Brain microvascular endothelial cell (primary cell): ENCODE measurements at regions not wholly inside any gene's neighbourhood (a gene's known extent, or its start where the extent isn't known, plus 50 kb on each side); places are given as distances from the start of the nearest gene placed in this dataset.

Source experiments
- DNase-seq: peaks from one replicate; pipeline ENCODE4 v3.0.0-alpha.2; 2020
- H3K27ac ChIP-seq: fragments of 250-450 bp; sonication (Bioruptor Pico); 2 replicates; pipeline ENCODE4 v1.5.1; 2020; ENCODE audit warnings: mild to moderate bottlenecking, moderate library complexity
- H3K27me3 ChIP-seq: fragments of 250-450 bp; sonication (Bioruptor Pico); replicated peaks from 2 replicates; pipeline ENCODE4 v1.5.1; 2020; ENCODE audit warnings: mild to moderate bottlenecking
- H3K36me3 ChIP-seq: fragments of 250-450 bp; sonication (Bioruptor Pico); replicated peaks from 2 replicates; pipeline ENCODE4 v1.5.1; 2020; ENCODE audit warnings: mild to moderate bottlenecking
- H3K4me3 ChIP-seq: 2 replicates; pipeline ENCODE4 v1.5.1; 2011; ENCODE audit warnings: low read depth, mild to moderate bottlenecking, control low read depth, low read length, moderate library complexity
- CTCF ChIP-seq: IDR thresholded peaks from 2 replicates; pipeline ENCODE4 v1.5.1; 2011; ENCODE audit warnings: low read depth, mild to moderate bottlenecking, moderate library complexity, low read length, control low read depth, inconsistent platforms; ENCODE audit errors: missing control alignments
- in situ Hi-C: cut with HindIII; loops from 2 replicates; pipeline ENCODE4 v1.10.0; 2017; ENCODE audit warnings: low sequenced_read_pairs, low pct_ligation_motif_present

- Histone ChIP-seq H3K27ac (peak overlapping the region; percentile 74), H3K36me3 (no peaks in the 10 kb centered on the region), H3K4me3 (peak overlapping the region; percentile 52), H3K27me3 (no peaks in the 10 kb centered on the region)
- DNase-seq: peak; percentile 74
- TF ChIP-seq CTCF: no peak
- in situ Hi-C loops: no loop called here
Measured at GRCh38 chr2:206212673-206213513, 53.2 kb downstream of the EEF1B2 start.

DNA sequence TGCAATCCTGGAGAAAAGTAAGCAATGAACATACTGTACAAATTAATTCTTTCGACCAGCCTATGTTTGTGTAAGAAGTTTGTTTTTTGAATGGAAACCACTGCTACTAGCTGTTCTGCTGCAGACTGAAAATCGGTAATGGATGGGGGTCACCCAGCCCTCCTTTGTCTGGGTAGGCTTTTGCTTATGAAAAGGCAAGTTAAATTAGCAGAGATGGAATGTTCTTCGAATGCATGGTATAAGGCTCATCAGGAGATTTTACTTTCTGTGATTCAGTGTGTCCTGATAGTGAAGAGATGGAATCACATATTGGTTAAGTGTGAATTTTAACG, 53.8 kb downstream of the EEF1B2 start:
- Histone ChIP-seq H3K27me3 (no peaks in the 10 kb centered on the region), H3K36me3 (no peaks in the 10 kb centered on the region), H3K4me3 (peak overlapping the region; percentile 52), H3K27ac (no peak overlapping the region)
- DNase-seq: no peak
- TF ChIP-seq CTCF: no peak
- in situ Hi-C loops: no loop called here

- no peak for DNase-seq
- in situ Hi-C loops: no loop called here
- TF ChIP-seq CTCF: no peak
- Histone ChIP-seq H3K27me3 (no peaks in the 10 kb centered on the region), H3K4me3 (no peak overlapping the region), H3K27ac (no peak overlapping the region), H3K36me3 (no peaks in the 10 kb centered on the region)
Measured at GRCh38 chr2:206217166-206217565, 57.3 kb upstream of the ZDBF2 start.

GRCh38 chr2:206217743-206218142, 56.7 kb upstream of the ZDBF2 start:
- H3K4me3 ChIP-seq: no peak overlapping the region
- in situ Hi-C loops: no loop called here
- DNase-seq: no peak

DNA sequence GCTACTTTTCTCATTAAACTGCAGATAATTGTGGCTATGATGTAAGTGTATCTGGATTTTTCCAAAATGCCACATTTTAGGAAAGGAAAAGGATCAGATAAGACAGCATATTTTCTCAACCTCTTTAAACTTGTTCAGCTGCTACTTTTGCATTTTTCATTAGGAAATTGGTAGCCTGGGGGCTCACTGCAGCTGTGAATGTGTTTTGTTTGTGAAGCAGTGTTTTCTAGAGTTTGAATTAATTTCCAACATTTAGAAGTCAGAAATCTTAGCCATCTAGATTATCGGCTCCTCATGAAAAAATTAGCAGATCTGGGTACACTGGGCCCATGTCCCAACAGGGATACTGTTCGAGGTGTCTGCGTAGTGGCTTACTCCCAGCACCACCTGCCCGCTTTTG, 56.3 kb upstream of the ZDBF2 start:
- H3K27me3 ChIP-seq: no peaks in the 10 kb centered on the region
- H3K27ac ChIP-seq: no peak overlapping the region
- H3K36me3 ChIP-seq: no peaks in the 10 kb centered on the region
- in situ Hi-C loops: no loop called here
- no peak for TF ChIP-seq CTCF
- DNase-seq: no peak
- H3K4me3 ChIP-seq: no peak overlapping the region

More at GRCh38 chr2:206217743-206218142, 56.7 kb upstream of the ZDBF2 start:
- TF ChIP-seq CTCF: no peak
- Histone ChIP-seq H3K27me3 (no peaks in the 10 kb centered on the region), H3K27ac (no peak overlapping the region), H3K36me3 (no peaks in the 10 kb centered on the region)
